SK-N-SH treated with all-trans-retinoic acid at 6 μM for 48 hours (cell line): ENCODE measurements at regions not wholly inside any gene's neighbourhood (a gene's known extent, or its start where the extent isn't known, plus 50 kb on each side); places are given as distances from the start of the nearest gene placed in this dataset.

Experiments
- CSDC2 ChIP-seq: fragments of 250-450 bp; sonication (Bioruptor Pico); IDR thresholded peaks from 2 replicates; pipeline ENCODE4 v1.5.0; 2020; ENCODE audit warnings: mild to moderate bottlenecking, moderate library complexity
- ESRRG ChIP-seq: fragments of 250-450 bp; sonication (Bioruptor Pico); IDR thresholded peaks from 2 replicates; pipeline ENCODE4 v1.6.1; 2021; ENCODE audit warnings: mild to moderate bottlenecking
- RARB ChIP-seq: fragments of 250-450 bp; sonication (Bioruptor Pico); IDR thresholded peaks from 2 replicates; pipeline ENCODE4 v1.8.0; 2021; ENCODE audit warnings: mild to moderate bottlenecking, moderate library complexity
- ZFP30 ChIP-seq: fragments of 450-650 bp; formaldehyde crosslinking; IDR thresholded peaks from 2 replicates; pipeline ENCODE4 v1.5.0; 2022; ENCODE audit warnings: mild to moderate bottlenecking, moderate library complexity
- TF ChIP-seq, protein P1 (sequence below): fragments of 250-450 bp; sonication (Bioruptor Pico); IDR thresholded peaks from 2 replicates; pipeline ENCODE4 v1.8.0; 2020; ENCODE audit warnings: mild to moderate bottlenecking, moderate library complexity, borderline replicate concordance

DNA sequence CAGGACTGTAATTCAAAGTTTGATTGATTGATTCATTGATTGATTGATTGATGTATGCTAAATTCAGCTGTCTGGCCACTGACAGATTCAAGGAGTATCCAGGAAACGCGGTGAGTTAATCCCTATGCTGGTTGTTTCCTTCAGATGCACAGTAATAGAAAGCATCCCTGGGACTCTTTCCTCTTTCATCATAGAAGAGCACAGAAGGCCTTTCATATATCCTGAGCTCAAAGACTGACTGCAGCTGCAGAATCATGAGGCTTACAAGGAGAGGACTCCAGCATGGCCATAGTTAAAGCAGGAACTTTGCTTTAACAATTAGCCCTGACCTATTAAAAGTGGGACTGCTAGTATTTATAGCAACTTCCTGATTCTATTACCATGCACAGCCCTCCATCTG, 187.7 kb upstream of the TMTC1 start:
- no peak for TF ChIP-seq RARB (CRISPR knock-in tag)
- TF ChIP-seq, protein P1, sequence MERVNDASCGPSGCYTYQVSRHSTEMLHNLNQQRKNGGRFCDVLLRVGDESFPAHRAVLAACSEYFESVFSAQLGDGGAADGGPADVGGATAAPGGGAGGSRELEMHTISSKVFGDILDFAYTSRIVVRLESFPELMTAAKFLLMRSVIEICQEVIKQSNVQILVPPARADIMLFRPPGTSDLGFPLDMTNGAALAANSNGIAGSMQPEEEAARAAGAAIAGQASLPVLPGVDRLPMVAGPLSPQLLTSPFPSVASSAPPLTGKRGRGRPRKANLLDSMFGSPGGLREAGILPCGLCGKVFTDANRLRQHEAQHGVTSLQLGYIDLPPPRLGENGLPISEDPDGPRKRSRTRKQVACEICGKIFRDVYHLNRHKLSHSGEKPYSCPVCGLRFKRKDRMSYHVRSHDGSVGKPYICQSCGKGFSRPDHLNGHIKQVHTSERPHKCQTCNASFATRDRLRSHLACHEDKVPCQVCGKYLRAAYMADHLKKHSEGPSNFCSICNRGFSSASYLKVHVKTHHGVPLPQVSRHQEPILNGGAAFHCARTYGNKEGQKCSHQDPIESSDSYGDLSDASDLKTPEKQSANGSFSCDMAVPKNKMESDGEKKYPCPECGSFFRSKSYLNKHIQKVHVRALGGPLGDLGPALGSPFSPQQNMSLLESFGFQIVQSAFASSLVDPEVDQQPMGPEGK, result no peak
- no peak for TF ChIP-seq ZFP30 (CRISPR knock-in tag)
- no peak for TF ChIP-seq ESRRG (CRISPR knock-in tag)
- no peak for TF ChIP-seq CSDC2 (CRISPR knock-in tag)
